NCI-H1105 (cell line): ENCODE measurements at regions not wholly inside any gene's neighbourhood (a gene's known extent, or its start where the extent isn't known, plus 50 kb on each side); places are given as distances from the start of the nearest gene placed in this dataset.
"Not testable (repeated sequence)": the region's sequence is repeated elsewhere in the genome, so short reads cannot be mapped to it uniquely, and the experiment has no call there.

ENCODE experiments used
- DNase-seq: peaks from one replicate; lab custom pipeline; 2025; lab: John Stamatoyannopoulos, UW

DNA sequence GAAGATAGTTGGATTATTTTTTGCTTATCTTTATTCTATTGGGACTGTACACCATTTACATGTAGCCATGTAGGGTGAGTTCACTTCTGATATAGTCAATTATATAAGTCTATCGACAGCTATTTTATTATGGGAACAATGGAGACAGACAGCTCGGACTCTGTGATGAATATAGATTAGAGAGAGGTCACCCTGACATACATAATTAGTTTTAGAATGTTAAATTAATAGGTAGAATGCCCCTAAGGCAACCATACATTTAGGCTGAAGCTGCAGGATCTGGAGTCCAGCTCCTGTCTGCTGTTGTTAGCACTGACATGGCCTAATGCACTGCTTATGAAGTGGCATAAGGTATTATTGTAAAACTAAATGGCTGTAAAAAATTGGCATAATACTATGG is 700.8 kb downstream of the MAT2B start:
- DNase-seq: no peak

GRCh38 chr5:164207646-164208045 is 702.2 kb downstream of the MAT2B start:
- DNase-seq: no peak

DNA sequence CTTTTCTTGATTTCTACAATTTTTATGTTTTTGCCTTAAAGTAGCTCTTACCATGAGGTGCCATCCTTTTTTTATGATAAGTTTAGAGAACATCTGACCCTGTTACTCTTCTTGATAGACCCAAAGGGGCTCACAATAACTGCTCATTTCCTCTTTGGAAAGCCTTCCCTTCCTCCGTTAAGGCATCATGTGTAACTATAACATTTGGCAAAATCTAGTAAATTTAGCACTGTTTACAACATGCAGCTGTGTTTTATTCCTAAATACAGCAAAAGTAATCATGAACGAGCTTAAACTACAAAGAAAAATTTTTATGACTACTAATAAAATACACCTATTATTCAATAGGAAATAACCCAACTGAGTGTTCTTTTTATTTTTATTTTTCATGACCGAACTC is 705.1 kb downstream of the MAT2B start:
- DNase-seq: no peak

DNA sequence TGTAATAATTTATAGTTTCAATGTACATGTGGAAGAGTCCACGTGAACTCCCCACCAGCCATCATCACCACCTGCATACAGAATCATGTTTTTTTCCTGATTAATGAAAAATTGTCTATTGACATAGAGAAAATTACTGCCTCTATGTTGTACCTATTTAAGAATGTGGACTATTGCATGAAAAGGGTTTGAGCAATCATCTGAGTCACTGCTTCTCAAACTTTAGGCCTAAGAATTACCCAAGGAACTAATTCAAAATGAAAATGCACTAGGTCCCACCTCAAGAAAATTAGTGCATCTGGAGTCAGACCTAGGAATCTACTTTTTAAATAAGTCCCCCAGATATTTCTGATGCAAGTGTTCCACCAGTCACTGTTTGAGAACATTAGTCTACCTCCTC is 709.3 kb downstream of the MAT2B start:
- no peak for DNase-seq

GRCh38 chr5:164217464-164217863 is 712.0 kb downstream of the MAT2B start:
- DNase-seq: no peak

DNA sequence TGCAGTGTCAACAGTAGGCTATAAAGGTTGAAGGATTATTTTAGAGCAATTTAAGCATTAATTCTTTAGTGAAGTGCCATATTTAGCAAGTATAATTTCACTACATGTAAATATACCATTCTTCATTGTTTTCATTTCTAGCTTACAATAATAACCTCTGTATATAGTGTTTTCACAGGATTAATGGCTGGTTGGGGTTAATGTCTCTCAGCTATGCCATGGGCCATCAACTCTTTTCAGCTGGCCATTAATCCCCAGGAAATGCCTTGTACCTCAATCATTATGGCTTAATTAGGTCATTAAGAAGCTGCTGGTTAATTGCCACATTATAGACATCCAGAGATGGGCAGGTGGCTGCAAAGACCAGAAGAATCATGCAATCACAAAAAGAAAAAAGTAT is 715.1 kb downstream of the MAT2B start:
- DNase-seq: no peak

DNA sequence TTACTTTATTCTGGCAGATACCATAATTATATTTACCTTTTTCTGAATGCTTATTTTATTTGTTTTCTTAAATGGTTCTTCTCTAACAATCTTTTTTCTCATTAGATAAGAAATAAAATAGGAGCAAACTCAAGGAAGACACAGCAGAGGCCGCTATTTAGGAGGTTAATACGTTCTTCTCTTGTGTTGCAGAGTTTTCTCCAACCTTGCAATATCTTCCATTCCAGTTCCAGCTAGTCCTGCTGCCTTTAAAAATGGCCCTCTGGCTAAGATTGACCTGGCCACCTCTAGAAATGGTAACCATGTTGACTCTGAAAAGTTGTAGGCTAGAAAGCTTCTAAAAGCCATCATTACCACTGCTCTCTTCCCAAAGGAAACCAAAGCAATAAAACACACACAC is 718.8 kb downstream of the MAT2B start:
- no peak for DNase-seq

GRCh38 chr5:164224772-164225171 is 719.4 kb downstream of the MAT2B start:
- DNase-seq: no peak

DNA sequence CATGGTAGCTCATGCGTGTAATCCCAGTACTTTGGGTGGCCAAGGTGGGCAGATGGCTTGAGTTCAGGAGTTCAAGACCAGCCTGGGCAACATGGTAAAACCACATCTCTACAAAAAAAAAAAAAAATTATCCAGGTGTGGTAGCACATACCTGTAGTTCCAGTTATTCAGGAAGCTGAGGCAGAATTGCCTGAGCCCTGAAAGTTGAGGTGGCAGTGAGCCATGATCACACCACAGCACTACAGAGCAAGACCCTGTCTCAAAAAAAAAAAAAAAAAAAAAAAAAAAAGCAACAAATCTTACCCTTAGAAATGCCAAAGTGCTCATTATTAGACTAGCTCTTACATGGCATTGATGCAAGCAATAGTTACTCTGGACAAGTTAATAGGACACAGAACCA is 724.9 kb downstream of the MAT2B start:
- DNase-seq: no peak

DNA sequence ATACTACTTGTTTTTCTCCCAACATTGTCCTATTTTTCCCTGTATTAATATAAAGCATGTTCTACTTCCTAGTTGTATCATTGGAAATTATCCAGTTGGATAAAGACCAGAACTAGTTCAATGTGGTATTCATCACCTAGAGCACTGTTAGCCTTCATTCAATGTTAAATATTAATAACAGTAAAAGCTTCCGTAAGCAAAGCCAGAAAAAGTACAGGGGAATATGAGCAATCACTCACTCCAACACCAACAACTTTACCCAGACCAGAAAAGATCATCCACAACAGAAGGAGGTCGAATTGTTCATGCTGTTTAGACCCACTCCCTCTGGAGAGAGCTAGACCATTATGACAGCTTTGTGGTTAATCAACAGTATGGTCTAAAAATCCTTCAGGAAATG is 728.4 kb downstream of the MAT2B start:
- DNase-seq: no peak

DNA sequence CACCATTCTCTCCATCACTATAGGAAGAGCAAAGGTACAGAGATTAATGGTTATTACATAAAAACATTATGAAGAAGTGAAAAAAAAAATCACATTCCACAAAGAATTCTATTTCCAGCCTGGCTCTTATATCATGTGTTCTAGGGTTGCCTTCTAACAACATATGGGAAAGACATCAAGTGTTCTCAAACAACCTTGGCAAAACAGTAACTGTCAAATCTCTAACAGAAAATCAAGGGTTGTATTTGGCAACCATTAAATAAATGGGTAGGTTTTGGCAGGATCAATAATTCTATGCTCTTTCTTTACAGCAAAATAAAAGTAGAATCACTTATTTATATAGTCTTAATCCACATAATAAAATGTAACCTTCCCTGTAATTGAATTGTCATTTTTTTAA is 728.9 kb downstream of the MAT2B start:
- no peak for DNase-seq

GRCh38 chr5:164235300-164235891 is 730.0 kb downstream of the MAT2B start:
- DNase-seq: no peak

DNA sequence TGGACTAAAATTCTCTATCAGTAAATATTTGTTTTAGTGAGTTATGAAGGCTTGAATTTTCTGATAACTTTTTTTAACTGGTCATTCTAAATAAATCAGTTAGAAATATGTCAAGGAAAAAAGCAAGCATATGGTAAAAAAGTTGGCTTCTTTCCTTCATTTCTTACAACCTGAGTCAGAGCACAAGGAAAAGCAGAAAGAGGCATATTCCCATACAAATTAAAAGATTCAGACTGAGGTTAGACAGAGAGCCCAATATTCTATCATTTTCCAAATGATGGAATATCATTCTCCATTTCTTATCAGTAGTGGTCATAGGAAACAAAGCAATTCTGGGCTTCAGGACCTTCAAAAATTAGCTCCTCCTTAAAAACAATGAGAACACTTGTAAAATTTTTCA is 732.1 kb downstream of the MAT2B start:
- no peak for DNase-seq

DNA sequence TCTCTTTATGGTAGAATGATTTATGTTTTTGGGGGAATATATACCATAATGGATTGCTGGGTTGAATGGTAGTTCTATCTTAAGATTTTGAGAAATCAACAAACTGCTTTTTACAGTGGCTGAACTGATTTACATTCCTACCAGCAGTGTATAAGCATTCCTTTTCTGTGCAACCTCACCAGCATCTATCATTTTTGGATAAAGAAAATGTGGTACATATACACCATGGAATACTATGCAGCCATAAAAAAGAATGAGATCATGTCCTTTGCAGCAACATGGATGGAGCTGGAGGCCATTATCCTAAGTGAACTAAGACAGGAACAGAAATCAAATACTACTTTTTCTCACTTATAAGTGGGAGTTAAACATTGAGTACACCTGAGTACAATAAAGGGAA is 746.4 kb downstream of the MAT2B start:
- DNase-seq: not testable (repeated sequence)

- no peak for DNase-seq
These were observed 748.3 kb downstream of the MAT2B start for GRCh38 chr5:164253764-164254163.

- DNase-seq: no peak
These were observed 750.3 kb downstream of the MAT2B start for GRCh38 chr5:164255598-164256213.

DNA sequence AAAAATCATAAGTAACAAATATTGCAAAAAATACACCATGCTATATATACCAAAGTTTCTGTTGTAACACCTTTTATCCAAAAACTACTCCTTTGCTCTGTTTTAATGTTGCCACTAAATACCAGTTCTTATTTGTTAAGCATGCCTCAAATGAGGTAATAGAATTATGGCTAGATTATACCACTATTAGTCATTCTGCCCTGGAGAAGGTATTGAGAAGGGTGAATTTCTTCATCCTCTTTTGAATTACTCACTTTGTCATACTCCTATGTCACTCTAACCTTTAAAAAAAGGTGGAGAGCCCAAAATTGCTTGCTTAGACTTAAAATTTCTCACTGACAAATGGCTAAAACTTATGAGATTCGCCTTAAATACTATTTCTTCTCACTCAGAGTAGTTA is 750.9 kb downstream of the MAT2B start:
- no peak for DNase-seq

DNA sequence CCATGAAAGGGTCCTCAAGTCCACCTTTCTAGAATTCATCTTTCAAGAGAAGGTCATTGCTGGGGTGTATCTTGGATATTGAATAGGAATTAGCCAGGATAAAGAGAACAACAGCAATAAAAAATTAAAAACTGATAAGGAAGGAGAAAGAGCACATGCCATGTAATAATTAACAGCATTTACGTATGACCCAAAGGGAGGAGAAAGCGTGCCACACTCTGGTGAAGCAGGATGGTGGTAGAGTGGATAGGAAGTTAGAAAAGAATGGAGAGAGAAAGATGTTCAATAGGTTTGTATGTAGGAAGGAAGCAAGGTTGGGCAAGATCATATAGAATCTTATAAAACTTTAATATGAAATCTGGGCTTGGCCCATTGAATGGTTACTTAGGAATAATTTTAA is 751.5 kb downstream of the MAT2B start:
- DNase-seq: no peak

GRCh38 chr5:164265566-164265965 is 760.1 kb downstream of the MAT2B start:
- no peak for DNase-seq

DNA sequence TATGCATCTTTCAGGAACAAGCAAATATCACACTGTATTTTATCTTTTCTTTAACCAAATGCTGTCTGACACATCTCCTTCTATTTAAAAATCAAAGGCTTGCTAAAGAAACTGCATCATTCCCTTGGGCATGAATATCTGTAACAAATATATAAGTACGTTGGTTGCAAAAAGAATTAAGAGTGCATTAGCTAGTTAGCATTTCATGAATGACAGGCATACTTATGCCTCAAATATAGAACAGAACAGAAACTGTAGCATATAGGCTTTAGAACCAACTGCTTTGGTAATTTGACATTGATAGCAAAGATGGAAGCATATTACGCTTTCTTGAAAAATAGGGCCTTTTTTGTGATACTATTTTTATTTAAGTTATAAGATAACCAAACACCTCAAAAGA is 761.2 kb downstream of the MAT2B start:
- DNase-seq: no peak

DNA sequence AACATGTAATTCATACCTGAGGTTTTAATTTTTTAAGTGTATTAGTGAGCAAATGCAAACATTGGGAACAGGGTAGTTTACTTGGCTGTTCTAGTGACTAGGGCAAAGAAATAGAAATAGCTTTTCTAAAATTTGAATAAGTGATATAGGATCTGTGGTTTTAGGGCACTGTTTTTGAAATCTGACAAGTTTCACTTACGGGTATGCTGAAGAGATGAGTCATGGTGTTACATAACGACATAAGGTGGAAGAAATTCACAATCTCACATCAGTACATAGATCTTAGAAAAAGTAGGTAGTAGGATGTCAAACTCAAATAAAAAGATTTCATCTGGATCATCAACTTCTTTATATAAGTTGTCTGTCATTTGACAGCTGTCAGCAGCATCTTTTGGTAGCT is 772.3 kb downstream of the MAT2B start:
- DNase-seq: no peak

- DNase-seq: no peak
These were observed 784.1 kb downstream of the MAT2B start for GRCh38 chr5:164289526-164289925.

DNA sequence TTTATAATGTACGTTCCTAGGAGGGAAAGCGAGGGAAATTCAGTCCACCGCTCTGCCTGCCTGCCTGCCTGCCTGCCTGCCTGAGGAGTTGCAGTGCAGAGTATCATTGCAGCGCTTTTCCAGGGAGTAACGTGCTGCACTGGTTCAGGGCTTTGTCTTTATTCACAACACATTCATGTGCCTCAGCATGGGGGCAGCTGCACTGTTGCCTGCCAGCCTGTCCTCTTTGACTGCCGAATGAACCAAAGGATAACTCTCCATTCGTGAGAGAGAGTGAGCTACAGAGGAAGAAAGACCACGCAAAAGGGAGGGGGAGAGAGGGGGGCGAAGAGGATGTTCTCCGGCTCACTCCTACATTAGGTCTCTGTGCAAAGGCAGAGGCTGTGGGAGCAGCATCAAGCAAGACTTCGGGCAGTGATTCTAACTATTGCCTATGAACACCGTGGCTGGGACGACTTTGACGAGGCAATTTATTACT is 791.2 kb downstream of the MAT2B start:
- no peak for DNase-seq

DNA sequence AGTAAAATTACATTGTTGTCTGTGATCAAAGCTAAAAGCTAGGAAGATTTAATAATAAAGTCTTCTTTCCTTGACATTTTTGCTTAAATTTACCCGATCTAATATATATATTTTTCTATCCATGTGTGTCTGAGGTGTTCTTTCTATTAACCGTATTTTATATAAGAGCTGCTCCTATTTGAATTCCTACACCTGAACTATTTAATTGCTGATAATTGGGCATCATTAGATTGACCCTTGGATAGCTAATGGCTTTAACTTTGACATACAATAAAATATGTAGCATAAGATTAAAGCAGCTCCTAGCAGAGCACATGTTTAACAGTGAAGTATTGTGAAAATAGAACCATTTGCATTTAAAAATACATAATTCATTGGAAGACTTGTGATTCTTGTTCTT is 792.7 kb downstream of the MAT2B start:
- no peak for DNase-seq
